CMK (cell line): ENCODE measurements at regions not wholly inside any gene's neighbourhood (a gene's known extent, or its start where the extent isn't known, plus 50 kb on each side); places are given as distances from the start of the nearest gene placed in this dataset.
"Not testable (repeated sequence)": the region's sequence is repeated elsewhere in the genome, so short reads cannot be mapped to it uniquely, and the experiment has no call there.

Experiments used
- DNase-seq: peaks from one replicate; pipeline ENCODE4 v3.0.0-alpha.2; 2010; ENCODE audit warnings: low read depth

GRCh38 chr6:9831783-9832182 is 583.1 kb downstream of the TFAP2A start:
- DNase-seq, result no peak

DNA sequence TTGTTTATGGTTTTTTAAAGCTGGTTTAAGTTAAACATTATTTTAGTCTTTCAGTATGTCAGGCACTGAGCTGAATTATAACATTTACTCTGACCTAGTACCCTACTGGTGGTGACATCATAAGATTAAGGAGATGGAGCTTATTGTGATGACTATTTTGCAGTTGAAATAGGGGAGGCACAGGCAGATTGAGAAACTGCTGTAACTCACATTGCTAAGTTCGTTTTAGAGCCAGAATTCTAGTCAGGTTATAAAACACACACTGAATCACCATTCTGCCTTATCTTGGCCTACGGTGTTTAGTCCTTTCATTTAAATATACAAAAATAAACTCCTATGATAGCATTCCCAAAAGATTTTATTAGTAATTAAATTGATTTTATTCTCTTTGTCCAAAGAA is 584.1 kb downstream of the TFAP2A start:
- DNase-seq, result no peak

DNA sequence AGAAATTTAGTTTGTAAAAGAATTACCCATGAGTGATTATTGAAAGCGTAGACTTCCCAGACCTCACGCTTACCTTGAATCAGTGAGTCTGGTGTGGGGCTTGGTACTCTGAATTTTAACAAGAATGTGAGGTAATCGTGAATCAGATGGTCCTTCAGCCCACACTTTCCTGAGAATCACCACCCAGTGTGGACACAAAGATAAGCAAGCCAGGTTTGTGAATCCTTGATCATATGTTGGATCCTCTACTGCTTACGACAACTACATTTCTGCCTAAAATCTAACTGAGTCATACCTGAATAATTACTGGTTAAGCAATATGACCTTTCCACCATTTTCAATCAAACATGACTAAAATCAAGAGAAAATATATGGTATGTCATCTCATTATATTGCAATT is 589.3 kb downstream of the TFAP2A start:
- no peak for DNase-seq

- not testable (repeated sequence) for DNase-seq
Measured at GRCh38 chr6:9810727-9811126, 604.1 kb downstream of the TFAP2A start.

GRCh38 chr6:9810286-9810685 is 604.6 kb downstream of the TFAP2A start:
- DNase-seq, result no peak

DNA sequence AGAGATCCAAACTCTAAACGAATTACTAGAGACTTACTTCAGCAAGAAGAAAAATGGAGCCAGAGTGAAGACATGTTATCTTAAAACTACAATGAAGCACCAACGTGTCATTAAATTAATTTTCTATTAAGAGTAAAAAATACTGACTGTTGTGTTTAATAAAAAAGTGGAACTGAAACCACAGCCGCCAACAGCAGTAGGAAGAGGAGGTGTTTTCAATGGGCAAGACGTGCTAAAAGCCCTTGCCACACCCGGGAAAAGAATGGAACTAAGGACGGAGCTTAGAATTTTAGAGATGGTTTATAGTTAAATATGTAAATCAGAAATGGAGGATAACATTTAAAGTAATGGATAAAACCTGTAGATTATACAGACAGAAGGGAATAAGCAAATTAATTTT is 608.7 kb downstream of the TFAP2A start:
- no peak for DNase-seq

- no peak for DNase-seq
Measured at GRCh38 chr6:9801249-9801754, 613.6 kb downstream of the TFAP2A start.

DNA sequence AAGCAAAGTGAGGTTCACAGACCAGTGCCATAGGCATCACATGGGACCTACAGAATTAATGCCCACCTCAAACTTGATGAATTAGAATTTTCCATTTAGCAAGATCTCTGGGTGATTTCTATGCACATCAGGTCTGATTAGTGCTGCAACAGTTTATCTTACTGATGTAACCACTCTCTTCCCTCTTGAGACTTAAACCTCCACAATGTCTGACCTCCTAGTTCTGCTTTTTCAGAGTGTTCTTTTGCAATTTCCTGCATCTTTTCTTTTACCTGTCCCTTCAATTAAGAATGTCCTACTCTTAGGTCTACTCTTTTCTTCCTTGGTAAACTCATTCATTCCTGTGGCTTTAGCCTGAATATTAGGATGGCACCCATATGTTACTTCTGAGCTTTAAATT is 615.3 kb downstream of the TFAP2A start:
- DNase-seq, result no peak

DNA sequence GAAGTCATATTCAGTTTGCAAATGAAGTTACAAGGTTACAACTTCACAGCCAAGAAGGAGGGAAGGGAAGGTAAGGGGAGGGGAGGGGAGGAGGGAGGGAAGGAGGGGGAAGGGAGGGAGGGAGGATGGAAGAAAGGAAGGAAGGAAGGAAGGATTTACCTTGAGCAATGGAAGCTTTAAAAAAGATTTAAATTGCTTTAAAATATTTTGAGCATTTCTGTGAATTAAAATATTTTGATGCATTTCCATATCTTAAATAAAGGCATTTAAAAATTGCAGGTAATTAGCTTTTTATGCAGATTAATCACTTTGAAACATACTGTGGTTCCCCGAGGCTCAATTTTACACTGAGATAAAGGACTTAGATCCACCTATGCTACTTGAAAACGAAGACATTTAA is 618.0 kb downstream of the TFAP2A start:
- no peak for DNase-seq

DNA sequence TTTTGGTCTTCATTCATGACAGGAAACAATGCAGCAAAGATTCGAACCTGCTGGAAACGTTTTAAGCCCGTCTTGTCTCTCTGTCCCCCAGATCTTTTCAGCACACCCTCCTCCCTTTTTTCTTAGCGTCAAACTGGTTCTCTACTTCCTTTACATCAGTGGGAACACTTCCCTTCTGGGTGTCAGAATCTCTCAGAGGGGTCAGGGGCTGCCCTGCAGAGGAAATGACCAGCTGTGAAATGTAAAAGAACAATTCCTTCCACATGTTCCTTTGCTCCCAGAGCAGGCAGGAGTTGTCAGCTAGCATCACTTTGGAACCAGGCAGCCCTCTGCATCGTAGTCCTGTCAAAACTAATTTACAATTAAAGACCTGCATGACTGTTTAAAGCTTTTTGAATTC is 619.0 kb downstream of the TFAP2A start:
- DNase-seq, result no peak

- DNase-seq, result no peak
Measured at GRCh38 chr6:9789201-9789600, 625.7 kb downstream of the TFAP2A start.

DNA sequence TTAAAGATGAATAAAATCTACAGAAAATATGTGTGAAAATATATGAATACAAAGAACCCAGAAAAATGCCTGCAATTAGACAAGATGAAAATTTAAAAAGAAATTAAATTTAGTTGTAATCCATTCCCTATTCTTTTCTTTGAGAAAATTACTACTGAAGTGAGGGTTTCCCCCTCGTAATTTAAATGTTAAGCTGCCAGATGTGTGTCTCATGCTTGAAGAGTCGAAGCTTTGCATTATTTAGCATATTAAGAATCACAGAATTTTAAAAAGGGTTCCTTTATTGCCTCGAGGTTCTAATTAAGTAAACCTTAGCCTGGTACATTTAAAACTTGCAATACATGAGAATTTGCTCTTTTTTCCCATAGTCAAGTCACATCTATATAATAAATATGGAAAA is 630.1 kb downstream of the TFAP2A start:
- no peak for DNase-seq

DNA sequence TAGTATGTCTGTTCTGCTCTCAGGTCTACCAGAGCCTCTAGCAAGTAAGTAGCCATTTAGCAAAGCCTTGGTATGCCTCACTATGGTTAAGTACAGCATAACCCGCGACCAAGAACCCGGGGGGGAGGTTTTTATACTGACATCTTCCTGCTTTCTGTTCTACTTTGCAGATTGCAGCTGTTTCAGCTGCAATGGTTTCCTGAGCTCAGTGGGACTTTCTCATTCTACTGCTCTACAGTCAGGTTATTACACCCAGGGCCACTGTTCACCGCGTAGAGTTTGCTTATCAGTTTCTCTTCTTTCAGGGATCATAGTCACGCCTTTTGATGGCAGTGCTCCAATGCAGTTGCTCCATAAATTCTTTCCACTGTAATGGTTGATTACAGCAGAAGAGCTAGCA is 631.3 kb downstream of the TFAP2A start:
- DNase-seq, result no peak

DNA sequence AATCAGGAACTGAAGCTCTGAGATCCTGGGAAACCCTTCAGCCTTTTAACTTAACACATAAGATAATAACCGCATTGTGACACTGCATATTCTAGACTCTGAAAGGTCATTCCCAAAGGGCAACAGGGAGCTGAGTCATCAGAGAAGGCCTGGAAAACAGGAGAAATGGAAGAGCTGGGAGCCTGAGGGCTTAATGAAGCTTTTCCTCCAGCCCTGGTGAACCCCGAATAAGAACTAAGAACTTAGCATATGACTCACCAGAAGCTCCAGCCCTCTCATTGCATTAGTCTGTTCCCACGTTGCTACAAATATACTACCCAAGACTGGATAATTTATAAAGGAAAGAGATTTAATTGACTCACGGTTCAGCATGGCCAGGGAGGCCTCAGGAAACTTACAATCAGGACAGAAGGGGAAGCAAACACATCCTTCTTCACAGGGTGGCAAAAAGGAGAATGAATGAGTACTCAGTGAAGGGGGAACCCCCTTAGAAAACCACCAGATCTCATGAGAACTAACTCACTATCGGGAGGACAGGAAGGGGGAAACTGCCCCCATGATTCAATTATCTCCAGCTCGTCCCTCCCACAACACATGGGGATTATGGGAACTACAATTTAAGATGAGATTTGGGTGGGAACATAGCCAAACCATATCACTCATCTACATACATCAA is 648.5 kb downstream of the TFAP2A start:
- DNase-seq, result no peak

DNA sequence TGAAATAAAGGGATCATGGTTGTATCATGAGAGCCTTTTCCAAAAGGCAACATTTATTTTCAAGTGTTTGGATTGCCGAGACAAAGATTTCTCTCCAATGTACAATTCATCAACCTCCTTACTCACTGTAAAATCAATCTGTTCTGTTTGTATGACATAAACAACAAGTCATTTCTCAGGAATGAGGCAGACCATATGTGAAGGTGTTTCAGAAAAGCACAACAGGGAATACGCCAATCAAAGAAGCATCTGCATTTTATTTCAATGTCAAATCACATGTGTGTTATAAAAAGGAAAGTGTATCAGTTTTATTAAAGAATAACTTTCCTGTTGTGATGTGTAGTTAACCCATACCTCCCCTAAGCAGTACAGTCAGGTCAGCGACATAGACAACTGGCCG is 653.7 kb downstream of the TFAP2A start:
- no peak for DNase-seq

GRCh38 chr6:9754515-9754914 is 660.4 kb downstream of the TFAP2A start:
- no peak for DNase-seq

DNA sequence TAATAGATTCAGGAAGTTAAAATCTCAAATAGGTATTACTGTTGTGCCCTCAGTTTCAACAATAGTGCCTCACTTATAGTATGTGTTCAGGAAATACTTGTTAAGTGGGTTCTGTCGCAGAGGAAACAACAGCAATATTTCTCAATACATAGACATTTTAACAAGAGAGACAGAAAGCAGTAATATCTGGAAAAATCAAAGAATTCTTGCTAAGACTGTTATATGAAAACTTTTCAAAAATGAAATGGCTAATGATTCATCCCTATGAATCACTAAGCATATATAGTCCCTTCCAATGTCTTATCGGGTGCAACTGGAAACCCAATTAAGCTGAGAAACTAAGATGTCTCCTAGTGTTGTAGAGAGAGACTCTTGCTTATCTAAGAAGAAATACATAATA is 668.9 kb downstream of the TFAP2A start:
- DNase-seq, result no peak

- no peak for DNase-seq
Measured at GRCh38 chr6:9745476-9745875, 669.4 kb downstream of the TFAP2A start.

DNA sequence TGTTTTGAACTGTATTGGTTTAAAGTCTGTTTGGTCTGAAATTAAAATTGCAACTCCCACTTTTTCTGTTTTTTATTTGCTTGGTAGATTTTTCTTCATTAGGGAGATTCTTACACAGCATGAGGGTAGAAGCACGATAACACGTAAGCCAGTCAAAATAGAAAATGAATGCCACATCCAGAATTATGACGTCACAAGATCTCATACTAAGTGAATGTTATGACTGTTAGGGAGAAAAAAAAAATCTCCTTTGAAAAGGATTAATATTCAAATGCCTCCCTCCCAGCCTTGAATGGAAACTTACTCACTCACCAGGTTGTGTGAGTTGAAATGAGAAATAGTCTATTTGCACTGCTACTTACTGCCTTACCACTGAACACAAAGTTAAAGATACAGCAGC is 670.8 kb downstream of the TFAP2A start:
- no peak for DNase-seq

GRCh38 chr6:9732056-9732455 is 682.8 kb downstream of the TFAP2A start:
- no peak for DNase-seq

- not testable (repeated sequence) for DNase-seq
Measured at GRCh38 chr6:9725776-9726175, 689.1 kb downstream of the TFAP2A start.

GRCh38 chr6:9717568-9717967 is 697.3 kb downstream of the TFAP2A start:
- DNase-seq, result no peak

GRCh38 chr6:9711365-9711764 is 703.5 kb downstream of the TFAP2A start:
- no peak for DNase-seq

- DNase-seq, result no peak
Measured at GRCh38 chr6:9710574-9710973, 704.3 kb downstream of the TFAP2A start.
